Omental fat pad (tissue), 3 donors: ENCODE measurements at regions not wholly inside any gene's neighbourhood (a gene's known extent, or its start where the extent isn't known, plus 50 kb on each side); places are given as distances from the start of the nearest gene placed in this dataset.

Source experiments
- ATAC-seq: fragments of 150-250 bp; one replicate; pipeline ENCODE4 v1.9.1; 2016; ENCODE audit warnings: mild to moderate bottlenecking, moderate library complexity; ENCODE audit not compliant: low FRiP score
- DNase-seq: peaks from one replicate; pipeline ENCODE4 v3.0.0-alpha.2; 2019; ENCODE audit warnings: low spot score
- TF ChIP-seq, protein P1 (sequence below), 3 donors: fragments of 450-650 bp; IDR thresholded peaks; one replicate each; pipeline ENCODE4 v1.5.1; 2016 to 2017; ENCODE audit warnings: antibody characterized with exemption in 3 of 3, mild to moderate bottlenecking in 3 of 3, moderate library complexity in 2 of 3

- TF ChIP-seq, protein P1, sequence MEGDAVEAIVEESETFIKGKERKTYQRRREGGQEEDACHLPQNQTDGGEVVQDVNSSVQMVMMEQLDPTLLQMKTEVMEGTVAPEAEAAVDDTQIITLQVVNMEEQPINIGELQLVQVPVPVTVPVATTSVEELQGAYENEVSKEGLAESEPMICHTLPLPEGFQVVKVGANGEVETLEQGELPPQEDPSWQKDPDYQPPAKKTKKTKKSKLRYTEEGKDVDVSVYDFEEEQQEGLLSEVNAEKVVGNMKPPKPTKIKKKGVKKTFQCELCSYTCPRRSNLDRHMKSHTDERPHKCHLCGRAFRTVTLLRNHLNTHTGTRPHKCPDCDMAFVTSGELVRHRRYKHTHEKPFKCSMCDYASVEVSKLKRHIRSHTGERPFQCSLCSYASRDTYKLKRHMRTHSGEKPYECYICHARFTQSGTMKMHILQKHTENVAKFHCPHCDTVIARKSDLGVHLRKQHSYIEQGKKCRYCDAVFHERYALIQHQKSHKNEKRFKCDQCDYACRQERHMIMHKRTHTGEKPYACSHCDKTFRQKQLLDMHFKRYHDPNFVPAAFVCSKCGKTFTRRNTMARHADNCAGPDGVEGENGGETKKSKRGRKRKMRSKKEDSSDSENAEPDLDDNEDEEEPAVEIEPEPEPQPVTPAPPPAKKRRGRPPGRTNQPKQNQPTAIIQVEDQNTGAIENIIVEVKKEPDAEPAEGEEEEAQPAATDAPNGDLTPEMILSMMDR (IDR thresholded peaks at IDR 0.05) = no peak
- DNase-seq = no peak
- no peak for ATAC-seq
Observed at GRCh38 chr16:79800016-79800608, 199.6 kb upstream of the MAF start.

DNA sequence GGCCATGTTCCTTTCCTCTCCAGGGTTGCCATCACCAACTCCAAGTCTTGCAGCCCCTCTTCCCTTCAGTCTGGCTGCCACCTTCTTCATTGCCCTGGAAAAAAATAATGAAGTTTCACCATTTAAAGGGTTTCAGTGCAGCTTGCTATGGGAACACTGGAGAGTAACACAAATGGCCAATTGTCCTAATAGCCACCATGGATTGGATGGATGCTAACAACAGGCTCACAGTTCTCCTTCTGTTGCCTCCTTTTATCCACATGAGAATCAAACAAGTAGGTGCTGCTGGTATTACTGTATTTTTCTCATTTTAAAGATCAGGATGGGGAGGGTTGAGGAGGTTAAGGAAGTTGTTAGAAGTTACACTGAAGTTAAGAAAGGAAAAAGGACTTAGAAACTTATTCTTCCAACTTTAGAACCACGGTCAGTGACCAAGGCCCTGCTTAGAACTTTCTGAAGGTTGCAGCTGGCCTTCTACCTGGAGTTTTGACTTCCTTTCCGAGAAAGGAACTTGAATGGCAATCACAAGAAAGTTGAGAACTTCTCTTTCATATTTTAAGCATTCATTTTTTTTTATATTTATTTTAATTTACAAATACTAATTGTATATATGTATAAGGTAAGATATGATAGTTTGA lies 198.0 kb upstream of the MAF start:
- TF ChIP-seq, protein P1 (IDR thresholded peaks at IDR 0.05) = no peak
- no peak for ATAC-seq
- no peak for DNase-seq

DNA sequence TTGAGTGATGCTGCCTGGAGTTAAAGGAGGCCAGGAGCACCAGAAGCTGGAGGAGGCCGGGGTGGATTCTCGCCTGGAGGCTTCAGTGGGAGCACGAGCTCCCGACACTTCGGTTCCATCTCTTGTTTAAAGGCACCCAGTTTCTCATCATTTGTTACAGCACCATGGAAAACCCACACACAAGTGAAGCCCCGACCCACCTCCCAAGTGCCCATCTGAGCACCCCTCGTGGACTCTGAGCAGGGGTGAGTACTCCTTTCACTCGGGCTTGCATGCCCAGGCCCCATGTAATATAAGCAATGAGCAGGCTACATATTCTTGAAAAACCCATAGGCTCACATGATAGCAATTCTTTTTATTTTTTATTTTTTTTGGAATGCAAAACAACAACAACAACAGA lies 196.9 kb upstream of the MAF start:
- ATAC-seq (no peak), DNase-seq (no peak)
- TF ChIP-seq, protein P1 (IDR thresholded peaks at IDR 0.05) = no peak

GRCh38 chr16:79795556-79795955 lies 195.0 kb upstream of the MAF start:
- DNase-seq = no peak
- TF ChIP-seq, protein P1 (IDR thresholded peaks at IDR 0.05) = no peak
- no peak for ATAC-seq

- ATAC-seq = no peak
- DNase-seq = no peak
- TF ChIP-seq, protein P1 (IDR thresholded peaks at IDR 0.05) = no peak
Observed at GRCh38 chr16:79794941-79795340, 194.4 kb upstream of the MAF start.

DNA sequence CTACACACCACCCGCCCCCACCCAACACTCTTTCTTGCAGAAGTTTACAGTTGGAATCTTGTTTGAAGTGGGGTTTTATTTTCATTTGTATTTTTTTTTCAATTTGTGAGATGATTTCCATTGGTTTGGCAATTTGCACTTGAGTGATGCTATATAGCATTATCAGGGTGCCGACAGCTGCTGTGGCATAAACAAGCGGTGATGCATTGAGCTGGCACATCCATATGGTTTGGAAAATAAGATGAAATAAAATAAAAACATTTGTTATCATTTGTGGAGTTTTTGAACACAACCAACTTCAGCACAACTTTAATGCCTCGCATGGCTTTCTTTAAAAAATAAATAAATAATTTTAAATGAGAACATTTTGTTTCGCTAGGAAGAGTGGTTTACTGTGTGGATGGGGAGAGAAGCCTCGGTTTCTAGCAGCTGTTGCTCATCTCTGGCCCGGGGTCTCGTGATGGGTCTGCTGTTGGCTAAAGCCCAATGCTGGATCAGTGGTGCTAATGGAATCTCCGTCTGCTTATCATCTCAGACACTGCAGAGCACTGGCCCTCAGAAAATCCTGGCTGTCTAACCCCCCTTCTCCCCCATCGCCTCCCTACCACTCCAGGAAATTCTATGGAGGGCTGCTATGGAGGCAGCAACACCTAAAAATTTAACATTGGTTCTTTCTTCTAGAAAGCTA lies 192.3 kb upstream of the MAF start:
- ATAC-seq = no peak
- no peak for DNase-seq
- TF ChIP-seq, protein P1 (IDR thresholded peaks at IDR 0.05) = no peak

- DNase-seq (no peak), ATAC-seq (no peak)
- TF ChIP-seq, protein P1 (IDR thresholded peaks at IDR 0.05) = no peak
Observed at GRCh38 chr16:79792076-79792475, 191.5 kb upstream of the MAF start.
